ENCODE measurements at regions not wholly inside any gene's neighbourhood (a gene's known extent, or its start where the extent isn't known, plus 50 kb on each side); places are given as distances from the start of the nearest gene placed in this dataset.

DNA sequence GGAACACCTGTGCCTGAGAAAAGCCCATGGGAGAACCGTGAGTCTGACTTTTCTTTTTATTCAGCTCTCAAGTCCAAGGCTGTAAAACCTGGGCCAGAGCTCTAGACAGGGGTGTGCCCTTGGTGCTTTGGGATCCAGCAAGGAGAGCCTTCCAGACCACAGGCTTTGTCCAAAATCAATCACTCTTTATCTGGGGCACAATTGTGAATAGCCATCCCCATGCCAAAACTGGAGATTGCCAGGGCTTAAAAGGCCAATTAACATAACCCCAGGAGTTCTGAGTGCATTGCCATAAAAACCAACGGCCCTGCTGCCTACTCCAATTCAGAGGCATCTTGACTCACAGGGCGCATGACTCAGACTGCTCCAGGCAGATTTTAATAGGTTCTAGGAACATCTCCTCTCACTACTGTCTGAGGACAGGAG, 391.8 kb downstream of the ARHGEF28 start:
- H3K27ac Mint-ChIP-seq = no peak overlapping the region
- Histone ChIP-seq H3K27me3 (ENCODE audit: insufficient read depth) (no peaks in the 10 kb centered on the region), H3K36me3 (ENCODE audit: insufficient read depth) (no peaks in the 10 kb centered on the region), H4K20me1 (replicated peaks; ENCODE audit: insufficient read depth) (no peaks in the 10 kb centered on the region), H2AFZ (peak overlapping the region; percentile 78; the same call in 1 of the 2 replicates), H3K4me1 (ENCODE audit: insufficient read depth) (no peaks in the 10 kb centered on the region), H3F3A (replicated peaks; ENCODE audit: low read depth) (no peaks in the 10 kb centered on the region), H3K9me2 (ENCODE audit: insufficient read depth) (peaks cover 6% of the 10 kb centered on the region; the same call in 1 of the 2 replicates), H3K4me2 (no peak overlapping the region), H3K4me3 (no peak overlapping the region), H3K27ac (ENCODE audit: low read depth) (no peak overlapping the region), H3K79me2 (replicated peaks; ENCODE audit: insufficient read depth) (no peaks in the 10 kb centered on the region)
- H3K4me1 Mint-ChIP-seq = peaks cover 11% of the 10 kb centered on the region; the same call in 2 of the 3 replicates
- peaks cover 2% of the 10 kb centered on the region for H3K27me3 Mint-ChIP-seq (ENCODE audit: insufficient read depth, low read depth, poor library complexity)
- no peaks in the 10 kb centered on the region; the same call in 2 of the 3 replicates for H3K9me3 Mint-ChIP-seq
- ATAC-seq = peak; percentile 41
- TF ChIP-seq CREB1 (CRISPR knock-in tag; IDR thresholded peaks at IDR 0.05; ENCODE audit: low read depth) (no peak), NANOG (IDR thresholded peaks at IDR 0.05; ENCODE audit: borderline replicate concordance) (no peak)
- no peak overlapping the region for H3K4me3 Mint-ChIP-seq
- no peaks in the 10 kb centered on the region for H3K36me3 Mint-ChIP-seq (ENCODE audit: low read depth)
- DNase-seq (ENCODE audit: low spot score) = no peak

DNA sequence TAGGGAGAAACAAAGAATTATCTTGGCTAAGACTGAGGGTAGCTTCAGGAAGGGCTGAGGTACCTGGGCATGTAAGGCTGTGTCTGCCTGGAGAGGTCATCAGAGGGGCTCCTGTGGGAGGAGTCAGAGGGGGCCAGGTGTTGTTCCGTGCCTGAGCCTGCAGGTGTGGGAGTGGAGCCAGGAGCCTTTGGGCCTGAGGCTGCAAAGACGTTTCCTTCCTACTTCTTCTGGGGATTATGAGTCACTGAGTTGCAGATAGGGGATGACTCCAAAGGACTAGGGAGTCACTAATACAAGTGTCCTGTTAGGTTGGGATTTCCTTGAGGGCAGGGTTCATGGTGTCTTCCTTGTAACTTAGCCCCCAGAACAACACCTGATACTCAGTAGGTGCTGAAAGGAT, 391.1 kb downstream of the ARHGEF28 start:
- no peaks in the 10 kb centered on the region for H3K36me3 ChIP-seq (ENCODE audit: insufficient read depth)
- no peak overlapping the region for H3K4me3 ChIP-seq
- no peaks in the 10 kb centered on the region for H3F3A ChIP-seq (replicated peaks; ENCODE audit: low read depth)
- no peaks in the 10 kb centered on the region for H3K27me3 ChIP-seq (ENCODE audit: insufficient read depth)
- H4K20me1 ChIP-seq (replicated peaks; ENCODE audit: insufficient read depth) = no peaks in the 10 kb centered on the region
- no peaks in the 10 kb centered on the region; the same call in 2 of the 3 replicates for H3K9me3 Mint-ChIP-seq
- no peak overlapping the region for H3K27ac Mint-ChIP-seq
- peaks cover 6% of the 10 kb centered on the region; the same call in 1 of the 2 replicates for H3K9me2 ChIP-seq (ENCODE audit: insufficient read depth)
- no peaks in the 10 kb centered on the region for H3K4me1 ChIP-seq (ENCODE audit: insufficient read depth)
- TF ChIP-seq ZNF114 (CRISPR knock-in tag; IDR thresholded peaks at IDR 0.05) (no peak), EZH2phosphoT487 (IDR thresholded peaks at IDR 0.05; ENCODE audit: unreplicated experiment) (no peak), JUNB (IDR thresholded peaks at IDR 0.05; ENCODE audit: unreplicated experiment) (no peak), POLR2AphosphoS5 (IDR thresholded peaks at IDR 0.05; ENCODE audit: low read depth) (no peak), ZNF331 (CRISPR knock-in tag; IDR thresholded peaks at IDR 0.05; ENCODE audit: low read depth) (no peak), CREB1 (CRISPR knock-in tag; IDR thresholded peaks at IDR 0.05; ENCODE audit: low read depth) (no peak)
- TF ChIP-seq, protein P1, sequence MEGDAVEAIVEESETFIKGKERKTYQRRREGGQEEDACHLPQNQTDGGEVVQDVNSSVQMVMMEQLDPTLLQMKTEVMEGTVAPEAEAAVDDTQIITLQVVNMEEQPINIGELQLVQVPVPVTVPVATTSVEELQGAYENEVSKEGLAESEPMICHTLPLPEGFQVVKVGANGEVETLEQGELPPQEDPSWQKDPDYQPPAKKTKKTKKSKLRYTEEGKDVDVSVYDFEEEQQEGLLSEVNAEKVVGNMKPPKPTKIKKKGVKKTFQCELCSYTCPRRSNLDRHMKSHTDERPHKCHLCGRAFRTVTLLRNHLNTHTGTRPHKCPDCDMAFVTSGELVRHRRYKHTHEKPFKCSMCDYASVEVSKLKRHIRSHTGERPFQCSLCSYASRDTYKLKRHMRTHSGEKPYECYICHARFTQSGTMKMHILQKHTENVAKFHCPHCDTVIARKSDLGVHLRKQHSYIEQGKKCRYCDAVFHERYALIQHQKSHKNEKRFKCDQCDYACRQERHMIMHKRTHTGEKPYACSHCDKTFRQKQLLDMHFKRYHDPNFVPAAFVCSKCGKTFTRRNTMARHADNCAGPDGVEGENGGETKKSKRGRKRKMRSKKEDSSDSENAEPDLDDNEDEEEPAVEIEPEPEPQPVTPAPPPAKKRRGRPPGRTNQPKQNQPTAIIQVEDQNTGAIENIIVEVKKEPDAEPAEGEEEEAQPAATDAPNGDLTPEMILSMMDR (conservative IDR thresholded peaks at IDR 0.05; ENCODE audit: low read depth in 2 of 2) = no peak
- H3K4me2 ChIP-seq = no peak overlapping the region
- H3K79me2 ChIP-seq (replicated peaks; ENCODE audit: insufficient read depth) = no peaks in the 10 kb centered on the region
- H2AFZ ChIP-seq = no peak overlapping the region
- H3K27me3 Mint-ChIP-seq (ENCODE audit: insufficient read depth, low read depth, poor library complexity) = peaks cover 2% of the 10 kb centered on the region
- H3K36me3 Mint-ChIP-seq (ENCODE audit: low read depth) = no peaks in the 10 kb centered on the region
- peak; percentile 46; the same call in 2 of the 3 replicates for ATAC-seq
- no peak overlapping the region for H3K27ac ChIP-seq (ENCODE audit: low read depth)
- H3K4me3 Mint-ChIP-seq = no peak overlapping the region
- H3K4me1 Mint-ChIP-seq = peaks cover 11% of the 10 kb centered on the region; the same call in 2 of the 3 replicates
- no peak for DNase-seq (ENCODE audit: low spot score)

DNA sequence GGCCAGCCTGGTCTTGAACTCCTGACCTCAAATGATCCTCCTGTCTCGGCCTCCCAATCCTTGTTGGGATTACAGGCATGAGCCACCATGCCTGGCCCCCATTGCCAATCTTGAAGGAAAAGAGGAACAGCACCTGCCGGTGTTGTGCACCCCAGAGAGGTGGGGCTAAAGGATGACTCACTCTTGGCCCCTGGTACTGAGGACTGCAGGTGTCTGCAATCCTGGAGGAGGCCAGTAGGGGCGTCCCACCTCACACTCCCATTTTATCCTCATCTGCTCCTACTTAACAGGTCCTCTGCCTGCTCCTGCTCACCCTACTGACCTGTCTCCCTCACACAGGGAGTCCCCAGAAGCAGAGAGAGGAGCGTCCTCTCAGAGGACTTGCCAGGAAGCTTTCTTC, 390.4 kb downstream of the ARHGEF28 start:
- H2AFZ ChIP-seq = no peak overlapping the region
- ATAC-seq (peak; percentile 86), DNase-seq (ENCODE audit: low spot score) (peak; percentile 57)
- no peak overlapping the region for H3K4me3 Mint-ChIP-seq
- no peaks in the 10 kb centered on the region for H4K20me1 ChIP-seq (replicated peaks; ENCODE audit: insufficient read depth)
- no peaks in the 10 kb centered on the region for H3K27me3 ChIP-seq (ENCODE audit: insufficient read depth)
- no peaks in the 10 kb centered on the region for H3K36me3 Mint-ChIP-seq (ENCODE audit: low read depth)
- no peak overlapping the region for H3K4me3 ChIP-seq
- H3K9me2 ChIP-seq (ENCODE audit: insufficient read depth) = peaks cover 6% of the 10 kb centered on the region; the same call in 1 of the 2 replicates
- no peak overlapping the region for H3K27ac ChIP-seq (ENCODE audit: low read depth)
- peaks cover 11% of the 10 kb centered on the region; the same call in 2 of the 3 replicates for H3K4me1 Mint-ChIP-seq
- TF ChIP-seq, protein P1 (conservative IDR thresholded peaks at IDR 0.05; ENCODE audit: low read depth in 2 of 2) = peak; percentile 43 to 48
- no peak for TF ChIP-seq CREB1 (CRISPR knock-in tag; IDR thresholded peaks at IDR 0.05; ENCODE audit: low read depth)
- H3K36me3 ChIP-seq (ENCODE audit: insufficient read depth) = no peaks in the 10 kb centered on the region
- no peaks in the 10 kb centered on the region for H3K4me1 ChIP-seq (ENCODE audit: insufficient read depth)
- H3F3A ChIP-seq (replicated peaks; ENCODE audit: low read depth) = no peaks in the 10 kb centered on the region
- peaks cover 2% of the 10 kb centered on the region for H3K27me3 Mint-ChIP-seq (ENCODE audit: insufficient read depth, low read depth, poor library complexity)
- H3K4me2 ChIP-seq = no peak overlapping the region
- H3K79me2 ChIP-seq (replicated peaks; ENCODE audit: insufficient read depth) = no peaks in the 10 kb centered on the region
- H3K9me3 Mint-ChIP-seq = no peaks in the 10 kb centered on the region; the same call in 2 of the 3 replicates
- no peak overlapping the region for H3K27ac Mint-ChIP-seq

Data from GM23338 (cell line).